Esophagus muscularis mucosa (tissue), 4 donors: ENCODE measurements at regions not wholly inside any gene's neighbourhood (a gene's known extent, or its start where the extent isn't known, plus 50 kb on each side); places are given as distances from the start of the nearest gene placed in this dataset.

Experiments
- DNase-seq: peaks from one replicate; pipeline ENCODE4 v3.0.0-alpha.2; 2017; ENCODE audit errors: extremely low spot score
- H3K27ac ChIP-seq, 4 donors: fragments of 200-600 bp; sonication (generic); replicated peaks in 1 of 4; 1 replicate in 3 of 4; 2 replicates in 1 of 4; pipeline ENCODE4 v1.5.1; 2016 to 2019; ENCODE audit warnings: mild to moderate bottlenecking in 1 of 4
- H3K27me3 ChIP-seq, 4 donors: fragments of 200-600 bp; sonication (generic); one replicate each; pipeline versions ENCODE4 v1.5.1 to v1.6.0; 2016 to 2019
- H3K36me3 ChIP-seq, 4 donors: fragments of 200-600 bp; sonication (generic); one replicate each; pipeline ENCODE4 v1.5.1; 2016 to 2019
- H3K4me1 ChIP-seq, 4 donors: fragments of 200-600 bp; sonication (generic); one replicate each; pipeline ENCODE4 v1.5.1; 2016 to 2019
- H3K4me3 ChIP-seq, 4 donors: fragments of 200-600 bp; sonication (generic); 1 replicate in 2 of 4; 2 replicates in 2 of 4; pipeline ENCODE4 v1.5.1; 2016 to 2019; ENCODE audit warnings: mild to moderate bottlenecking in 4 of 4, moderate library complexity in 1 of 4
- H3K9me3 ChIP-seq, 4 donors: fragments of 200-600 bp; sonication (generic); 1 replicate in 3 of 4; 2 replicates in 1 of 4; pipeline ENCODE4 v1.5.1; 2016 to 2019
- CTCF ChIP-seq, 3 experiments: fragments of 200-600 bp in 2 of 3; fragments of 450-650 bp in 1 of 3; sonication (generic) in 2 of 3; IDR thresholded peaks; one replicate each; pipeline ENCODE4 v1.5.1; 2017 to 2019; ENCODE audit warnings: antibody characterized with exemption in 3 of 3, mild to moderate bottlenecking in 2 of 3, moderate library complexity in 1 of 3
- EP300 ChIP-seq: sonication (generic); formaldehyde crosslinking; IDR thresholded peaks from one replicate; pipeline ENCODE4 v1.6.1; 2017; ENCODE audit warnings: antibody characterized with exemption
- POLR2A ChIP-seq: fragments of 450-650 bp; IDR thresholded peaks from one replicate; pipeline ENCODE4 v1.6.1; 2017; ENCODE audit warnings: antibody characterized with exemption, moderate library complexity, mild to moderate bottlenecking, low read depth
- POLR2AphosphoS5 ChIP-seq, 2 donors: sonication (generic); formaldehyde crosslinking; IDR thresholded peaks; one replicate each; pipeline ENCODE4 v1.6.1; 2017; ENCODE audit warnings: antibody characterized with exemption in 2 of 2
- WGBS: methylation state at CpG from one replicate; pipeline ENCODE4 v1.1.5; 2018; 5-methylcytosine and 5-hydroxymethylcytosine counted together
- intact Hi-C: fragments of 100-400 bp; cut with DNase I; formaldehyde crosslinking; loops from one replicate; pipeline ENCODE4 v1.15.1; 2023

GRCh38 chr6:154907291-154907690 lies 87.8 kb upstream of the TIAM2 start:
- Histone ChIP-seq H3K4me1 (no peaks in the 10 kb centered on the region), H3K27me3 (no peaks in the 10 kb centered on the region), H3K36me3 (peaks cover 0 to 25% (median 6%) of the 10 kb centered on the region in 4 donors), H3K9me3 (no peaks in the 10 kb centered on the region), H3K27ac (no peak overlapping the region), H3K4me3 (no peak overlapping the region)
- TF ChIP-seq EP300 (no peak), POLR2A (no peak), POLR2AphosphoS5 (IDR thresholded peaks at IDR 0.05) (no peak), CTCF (IDR thresholded peaks at IDR 0.05) (no peak)
- intact Hi-C loops = no loop called here
- WGBS = 55% methylated on average over 3 of the region's 3 CpGs
- DNase-seq = no peak

- H3K4me3 ChIP-seq = no peak overlapping the region
- no peaks in the 10 kb centered on the region for H3K4me1 ChIP-seq
- no peak overlapping the region for H3K27ac ChIP-seq
- no peaks in the 10 kb centered on the region for H3K27me3 ChIP-seq
- H3K36me3 ChIP-seq = peaks cover 0 to 25% (median 6%) of the 10 kb centered on the region in 4 donors
- TF ChIP-seq CTCF (IDR thresholded peaks at IDR 0.05) (no peak), POLR2AphosphoS5 (IDR thresholded peaks at IDR 0.05) (no peak), POLR2A (no peak)
- intact Hi-C loops = no loop called here
- no peaks in the 10 kb centered on the region for H3K9me3 ChIP-seq
- DNase-seq = no peak
Observed at GRCh38 chr6:154908723-154909122, 86.4 kb upstream of the TIAM2 start.

GRCh38 chr6:154909311-154909710 lies 85.8 kb upstream of the TIAM2 start:
- 93% methylated on average over 1 of the region's 1 CpG for WGBS
- H3K4me3 ChIP-seq = no peak overlapping the region
- no peaks in the 10 kb centered on the region for H3K27me3 ChIP-seq
- H3K36me3 ChIP-seq = peaks cover 0 to 25% (median 6%) of the 10 kb centered on the region in 4 donors
- TF ChIP-seq POLR2A (no peak), POLR2AphosphoS5 (IDR thresholded peaks at IDR 0.05) (no peak), CTCF (IDR thresholded peaks at IDR 0.05) (no peak), EP300 (no peak)
- no peak overlapping the region for H3K27ac ChIP-seq
- intact Hi-C loops = no loop called here
- no peak for DNase-seq
- H3K4me1 ChIP-seq = no peaks in the 10 kb centered on the region
- no peaks in the 10 kb centered on the region for H3K9me3 ChIP-seq

GRCh38 chr6:154909821-154910220 lies 85.3 kb upstream of the TIAM2 start:
- Histone ChIP-seq H3K36me3 (peaks cover 0 to 25% (median 6%) of the 10 kb centered on the region in 4 donors), H3K4me1 (no peaks in the 10 kb centered on the region), H3K27me3 (no peaks in the 10 kb centered on the region), H3K27ac (no peak overlapping the region), H3K9me3 (no peaks in the 10 kb centered on the region), H3K4me3 (no peak overlapping the region)
- WGBS = 66% methylated on average over 7 of the region's 7 CpGs
- no peak for TF ChIP-seq CTCF (IDR thresholded peaks at IDR 0.05)
- TF ChIP-seq POLR2AphosphoS5 (IDR thresholded peaks at IDR 0.05) = no peak
- TF ChIP-seq POLR2A = no peak
- TF ChIP-seq EP300 = no peak
- intact Hi-C loops = no loop called here
- no peak for DNase-seq

- Histone ChIP-seq H3K27ac (no peak overlapping the region), H3K36me3 (peaks cover 0 to 15% (median 2%) of the 10 kb centered on the region in 4 donors), H3K9me3 (no peaks in the 10 kb centered on the region), H3K4me1 (no peaks in the 10 kb centered on the region), H3K27me3 (no peaks in the 10 kb centered on the region), H3K4me3 (no peak overlapping the region)
- TF ChIP-seq POLR2AphosphoS5 (IDR thresholded peaks at IDR 0.05) (no peak), EP300 (no peak), CTCF (IDR thresholded peaks at IDR 0.05) (no peak), POLR2A (no peak)
- intact Hi-C loops = no loop called here
- DNase-seq = no peak
- 88% methylated on average over 4 of the region's 4 CpGs for WGBS
Observed at GRCh38 chr6:154914288-154914687, 80.8 kb upstream of the TIAM2 start.
